Vagina (tissue), 2 donors: ENCODE measurements at regions not wholly inside any gene's neighbourhood (a gene's known extent, or its start where the extent isn't known, plus 50 kb on each side); places are given as distances from the start of the nearest gene placed in this dataset.

Experiments used
- CTCF ChIP-seq, 3 experiments: fragments of 450-650 bp in 2 of 3; fragments of 200-600 bp in 1 of 3; sonication (generic) in 1 of 3; IDR thresholded peaks; one replicate each; pipeline ENCODE4 v1.5.1; 2017 to 2019; ENCODE audit warnings: antibody characterized with exemption in 3 of 3, mild to moderate bottlenecking in 2 of 3, moderate library complexity in 2 of 3
- POLR2A ChIP-seq, 2 donors: fragments of 450-650 bp; IDR thresholded peaks; one replicate each; pipeline ENCODE4 v1.6.1; 2017; ENCODE audit warnings: antibody characterized with exemption in 2 of 2, mild to moderate bottlenecking in 2 of 2, moderate library complexity in 2 of 2

GRCh38 chr6:141635621-141636020 lies 497.1 kb upstream of the GJE1 start:
- TF ChIP-seq POLR2A (IDR thresholded peaks at IDR 0.05): no peak
- no peak for TF ChIP-seq CTCF (IDR thresholded peaks at IDR 0.05)
